ENCODE measurements at regions not wholly inside any gene's neighbourhood (a gene's known extent, or its start where the extent isn't known, plus 50 kb on each side); places are given as distances from the start of the nearest gene placed in this dataset.

GRCh38 chr5:136526791-136527190, 161.4 kb upstream of the TRPC7 start:
- DNase-seq: no peak

DNA sequence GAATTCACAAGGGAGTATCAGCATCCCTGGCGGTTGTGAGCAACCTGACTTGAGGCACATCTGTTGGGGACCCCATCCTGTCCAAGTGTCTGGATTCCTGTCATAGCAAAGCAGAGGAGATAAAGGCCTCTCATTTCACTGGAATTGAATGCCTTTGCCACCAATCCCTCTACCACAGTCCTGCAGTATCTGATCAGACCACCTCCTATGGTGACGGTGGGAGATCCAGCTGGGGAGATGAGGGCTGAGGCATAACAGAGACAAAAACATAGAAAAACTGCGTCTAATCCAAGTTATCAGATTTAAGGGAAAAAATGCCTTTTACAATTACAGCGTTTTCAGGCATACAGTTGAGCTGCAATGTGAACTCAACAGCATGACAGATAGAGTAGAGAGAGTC, 160.7 kb upstream of the TRPC7 start:
- DNase-seq: no peak

GRCh38 chr5:136525597-136525996, 160.3 kb upstream of the TRPC7 start:
- no peak for DNase-seq

DNA sequence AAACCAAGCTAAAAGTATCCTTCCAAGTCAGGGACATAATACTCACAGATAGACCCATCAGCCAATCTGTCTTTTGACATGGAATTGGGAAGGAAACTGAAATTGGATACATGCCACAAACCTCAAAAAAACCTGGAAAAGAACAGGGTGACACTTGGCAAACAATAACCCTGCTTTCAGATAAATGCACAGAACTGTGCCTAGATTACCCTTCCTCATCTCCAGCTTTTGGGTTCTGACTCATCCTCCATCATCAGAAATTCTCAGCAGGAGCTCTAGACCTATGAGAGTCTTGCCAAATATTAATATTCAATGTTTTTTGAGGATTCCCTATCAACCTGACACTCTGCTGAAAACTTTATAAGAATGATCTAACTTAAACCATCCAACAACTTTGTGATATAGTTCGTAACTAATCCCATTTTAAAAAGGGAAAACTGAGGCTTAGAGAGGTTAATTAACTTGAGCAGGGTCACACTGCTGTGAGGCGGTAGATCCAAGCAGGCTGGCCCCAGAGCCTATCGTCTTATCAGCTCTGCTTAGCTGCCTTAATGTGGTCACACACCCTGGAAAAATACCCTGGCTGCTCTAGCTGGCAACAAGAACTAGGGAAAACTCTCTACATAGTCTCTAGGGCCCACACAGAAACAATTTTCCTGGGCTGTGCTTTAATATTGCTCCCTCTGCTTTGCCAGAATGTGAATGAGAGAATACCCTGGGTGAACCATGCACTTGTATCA, 157.0 kb upstream of the TRPC7 start:
- no peak for DNase-seq

- no peak for DNase-seq
Measured at GRCh38 chr5:136521696-136522095, 156.4 kb upstream of the TRPC7 start.

GRCh38 chr5:136518814-136519213, 153.5 kb upstream of the TRPC7 start:
- DNase-seq: no peak

DNA sequence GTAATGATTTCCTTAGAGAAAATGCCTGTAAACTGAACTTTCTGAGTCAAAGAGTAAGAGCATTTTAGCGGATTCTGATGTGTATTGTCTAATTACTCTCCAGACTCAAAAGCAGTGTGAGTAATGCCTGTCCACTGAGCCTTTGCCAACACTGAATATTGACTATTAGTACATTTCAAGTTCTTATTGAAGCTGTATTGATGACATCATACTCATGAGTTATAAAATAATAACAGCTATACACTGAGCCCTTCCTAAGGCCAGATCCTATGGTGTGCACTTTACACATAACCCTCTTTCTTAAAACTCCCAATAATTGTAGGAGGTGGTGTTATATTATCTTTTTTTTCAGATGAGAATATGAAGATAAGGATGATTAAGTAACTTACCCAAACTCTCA, 152.8 kb upstream of the TRPC7 start:
- DNase-seq: no peak

- no peak for DNase-seq
Measured at GRCh38 chr5:136517755-136518154, 152.4 kb upstream of the TRPC7 start.

- DNase-seq: no peak
Measured at GRCh38 chr5:136516637-136517036, 151.3 kb upstream of the TRPC7 start.

DNA sequence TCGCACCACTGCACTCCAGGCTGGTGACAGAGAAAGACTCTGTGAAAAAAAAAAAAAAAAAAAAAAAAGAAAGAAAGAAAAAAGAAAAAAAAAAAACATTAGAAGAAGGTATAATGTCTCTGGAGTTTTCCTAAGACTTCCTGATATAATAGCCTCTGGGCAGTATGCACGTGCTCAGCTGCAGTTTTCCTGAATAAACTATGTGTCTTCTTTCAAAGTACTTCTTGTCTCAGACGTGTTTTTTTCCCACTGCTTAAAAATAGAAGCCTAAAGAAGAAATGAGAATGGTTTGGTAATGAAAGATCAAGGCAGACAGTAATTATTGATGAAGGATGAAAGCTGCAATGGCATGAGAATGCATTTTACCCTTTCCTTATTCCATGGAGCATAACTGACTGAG, 148.1 kb upstream of the TRPC7 start:
- no peak for DNase-seq

DNA sequence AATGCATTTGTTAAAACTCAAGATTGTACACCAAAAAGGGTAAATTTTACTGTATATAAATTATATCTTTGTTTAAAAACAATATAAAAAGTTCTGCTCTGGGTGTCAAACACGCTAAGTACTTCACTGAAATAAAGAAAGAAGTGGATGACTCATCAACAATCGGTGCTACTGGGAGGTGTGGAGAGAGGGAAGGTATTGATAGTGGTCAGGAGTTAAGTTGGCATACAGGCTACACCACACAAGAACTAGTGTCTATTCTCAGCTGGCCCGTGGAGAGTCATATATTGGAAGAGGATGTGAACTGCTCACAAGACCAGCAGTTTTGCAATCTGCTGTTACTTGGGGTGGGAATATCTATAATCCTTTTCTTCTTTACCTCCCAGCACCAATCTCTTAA, 145.7 kb upstream of the TRPC7 start:
- no peak for DNase-seq

- DNase-seq: no peak
Measured at GRCh38 chr5:136510481-136510880, 145.1 kb upstream of the TRPC7 start.

DNA sequence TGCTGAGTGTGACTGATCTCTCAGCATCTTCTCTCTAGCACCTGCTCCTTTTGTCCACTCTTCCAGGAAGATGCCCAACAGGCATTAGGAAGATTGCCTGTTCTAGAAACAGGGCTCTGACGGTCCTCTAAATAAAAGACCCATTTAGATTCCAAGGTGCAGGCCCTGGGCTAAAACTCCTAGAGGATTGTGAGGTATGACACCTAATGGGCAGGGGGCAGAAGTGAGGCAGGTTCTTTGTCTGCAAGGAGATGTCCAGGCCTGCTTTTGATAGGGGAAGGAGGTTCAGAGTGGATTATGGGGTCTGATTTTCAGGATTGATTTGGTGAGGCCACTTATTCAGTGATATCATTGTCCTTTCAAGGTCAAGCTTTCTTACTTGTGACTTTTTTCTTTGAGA, 140.8 kb upstream of the TRPC7 start:
- no peak for DNase-seq

GRCh38 chr5:136501133-136501532, 135.8 kb upstream of the TRPC7 start:
- DNase-seq: no peak

DNA sequence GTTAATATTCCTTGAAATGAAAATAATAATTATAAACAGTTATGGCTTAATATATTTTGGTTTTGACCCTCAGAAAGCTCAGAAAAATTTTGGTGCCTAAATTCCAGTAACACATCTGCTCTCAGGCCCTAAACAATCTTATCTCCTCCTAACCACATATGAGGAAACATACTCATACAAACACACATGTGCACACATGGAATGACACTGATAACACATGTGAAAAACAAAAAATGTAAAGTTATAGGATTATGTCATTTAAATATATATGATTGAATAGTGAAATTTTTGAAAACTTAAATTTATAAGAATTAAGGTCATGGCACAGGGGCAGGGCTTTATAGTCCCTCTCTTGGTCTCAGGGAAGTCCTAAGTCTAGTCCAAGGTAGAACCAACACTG, 127.2 kb upstream of the TRPC7 start:
- no peak for DNase-seq

GRCh38 chr5:136491806-136492205, 126.5 kb upstream of the TRPC7 start:
- DNase-seq: no peak

DNA sequence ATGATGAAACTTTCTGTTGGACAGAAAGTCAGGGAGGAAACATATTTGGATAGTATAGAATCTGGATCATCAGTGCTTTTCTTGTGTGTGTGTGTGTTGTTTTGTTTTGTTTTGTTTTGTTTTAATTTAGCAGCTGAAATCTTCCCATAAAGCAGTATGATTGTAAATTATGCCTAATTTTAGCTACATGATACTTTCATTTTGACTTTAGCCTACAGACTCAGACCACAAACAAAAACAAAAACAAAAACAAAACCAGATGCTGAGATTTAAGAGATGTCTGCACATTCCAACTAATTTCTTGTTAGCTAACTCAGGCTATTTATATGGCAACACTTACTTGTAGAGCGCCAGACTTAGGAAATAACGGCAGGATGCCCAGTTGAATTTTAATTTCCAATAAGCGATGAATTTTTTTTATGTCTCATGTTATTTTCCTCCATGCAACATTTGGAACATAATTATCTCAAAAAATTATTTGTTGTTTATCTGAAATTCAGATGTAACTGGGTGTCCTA, 119.5 kb upstream of the TRPC7 start:
- DNase-seq: no peak

- DNase-seq: no peak
Measured at GRCh38 chr5:136482206-136482605, 116.9 kb upstream of the TRPC7 start.

DNA sequence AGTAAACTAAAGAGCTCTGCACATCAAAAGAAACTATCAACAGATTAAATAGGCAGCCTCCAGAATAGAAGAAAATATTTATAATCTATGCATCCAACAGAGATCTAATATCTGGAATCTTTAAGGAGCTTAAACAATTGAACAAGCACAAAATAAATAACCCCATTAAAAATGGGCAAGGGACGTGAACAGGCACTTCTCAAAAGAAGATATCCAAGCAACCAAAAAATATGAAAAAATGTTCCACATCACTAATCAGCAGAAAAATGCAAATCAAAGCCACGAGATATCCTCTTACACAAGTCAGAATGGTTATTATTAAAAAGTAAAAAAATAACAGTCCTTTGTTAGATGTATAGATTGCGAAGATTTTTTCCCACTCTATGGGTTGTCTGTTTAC, 109.1 kb upstream of the TRPC7 start:
- no peak for DNase-seq

GRCh38 chr5:136467632-136468031, 102.3 kb upstream of the TRPC7 start:
- DNase-seq: no peak

DNA sequence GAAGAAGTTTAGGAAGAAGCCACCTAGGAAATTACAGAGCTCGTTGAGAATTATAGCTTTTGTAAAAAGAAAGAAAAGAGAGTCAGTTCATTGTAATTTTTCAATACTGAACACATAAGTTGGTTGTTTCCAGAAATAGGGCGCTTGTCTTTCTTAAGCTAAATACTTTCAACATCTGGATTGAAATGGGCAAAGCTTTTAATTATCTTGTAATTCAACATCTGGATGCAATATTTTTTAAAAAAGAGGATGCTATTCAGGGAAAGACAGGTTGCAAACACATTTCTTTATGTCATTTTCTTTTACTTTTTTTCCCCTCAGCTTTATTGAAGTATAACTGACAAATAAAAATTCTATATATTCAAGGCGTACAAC, 100.7 kb upstream of the TRPC7 start:
- DNase-seq: no peak

- no peak for DNase-seq
Measured at GRCh38 chr5:136458481-136458880, 93.1 kb upstream of the TRPC7 start.

- peak; percentile 84 for DNase-seq
Measured at GRCh38 chr5:136457390-136458013, 92.2 kb upstream of the TRPC7 start.

DNA sequence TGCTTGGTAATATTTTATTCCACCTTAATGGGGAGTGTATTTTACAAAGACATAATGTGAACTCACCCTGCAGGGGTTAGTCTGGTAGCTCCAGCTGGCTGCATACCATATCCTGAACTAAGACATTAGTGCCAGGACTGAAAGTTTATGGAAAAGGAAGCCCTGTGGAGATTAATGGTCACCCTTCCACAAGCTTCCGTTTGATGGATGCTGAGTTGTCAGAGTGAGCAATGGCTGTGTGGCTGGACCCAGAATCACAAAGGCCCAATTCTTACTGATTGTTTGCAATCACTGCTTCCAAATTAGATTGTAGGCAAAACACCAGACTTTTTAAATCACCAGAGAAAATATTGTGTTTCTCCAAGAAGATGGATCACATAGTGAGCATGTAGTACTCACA, 90.1 kb upstream of the TRPC7 start:
- no peak for DNase-seq
